ENCODE measurements at regions not wholly inside any gene's neighbourhood (a gene's known extent, or its start where the extent isn't known, plus 50 kb on each side); places are given as distances from the start of the nearest gene placed in this dataset.
"Not testable (repeated sequence)": the region's sequence is repeated elsewhere in the genome, so short reads cannot be mapped to it uniquely, and the experiment has no call there.

- TF ChIP-seq, protein P1, sequence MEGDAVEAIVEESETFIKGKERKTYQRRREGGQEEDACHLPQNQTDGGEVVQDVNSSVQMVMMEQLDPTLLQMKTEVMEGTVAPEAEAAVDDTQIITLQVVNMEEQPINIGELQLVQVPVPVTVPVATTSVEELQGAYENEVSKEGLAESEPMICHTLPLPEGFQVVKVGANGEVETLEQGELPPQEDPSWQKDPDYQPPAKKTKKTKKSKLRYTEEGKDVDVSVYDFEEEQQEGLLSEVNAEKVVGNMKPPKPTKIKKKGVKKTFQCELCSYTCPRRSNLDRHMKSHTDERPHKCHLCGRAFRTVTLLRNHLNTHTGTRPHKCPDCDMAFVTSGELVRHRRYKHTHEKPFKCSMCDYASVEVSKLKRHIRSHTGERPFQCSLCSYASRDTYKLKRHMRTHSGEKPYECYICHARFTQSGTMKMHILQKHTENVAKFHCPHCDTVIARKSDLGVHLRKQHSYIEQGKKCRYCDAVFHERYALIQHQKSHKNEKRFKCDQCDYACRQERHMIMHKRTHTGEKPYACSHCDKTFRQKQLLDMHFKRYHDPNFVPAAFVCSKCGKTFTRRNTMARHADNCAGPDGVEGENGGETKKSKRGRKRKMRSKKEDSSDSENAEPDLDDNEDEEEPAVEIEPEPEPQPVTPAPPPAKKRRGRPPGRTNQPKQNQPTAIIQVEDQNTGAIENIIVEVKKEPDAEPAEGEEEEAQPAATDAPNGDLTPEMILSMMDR (IDR thresholded peaks at IDR 0.05; ENCODE audit: borderline replicate concordance, extremely low read depth, low read length, poor library complexity, severe bottlenecking) = not testable (repeated sequence)
- TF ChIP-seq EZH2 (IDR thresholded peaks at IDR 0.05; ENCODE audit: borderline replicate concordance, low read depth, low read length, severe bottlenecking) = not testable (repeated sequence)
Measured at GRCh38 chr1:206271153-206271552, 67.8 kb downstream of the SRGAP2 start.
